OCI-LY7 (cell line): ENCODE measurements at regions not wholly inside any gene's neighbourhood (a gene's known extent, or its start where the extent isn't known, plus 50 kb on each side); places are given as distances from the start of the nearest gene placed in this dataset.

ENCODE experiments used
- EZH2phosphoT487 ChIP-seq: fragments of 200-600 bp; sonication (generic); IDR thresholded peaks from 2 replicates; pipeline ENCODE4 v1.6.1; 2018; ENCODE audit warnings: low read depth, borderline replicate concordance, mild to moderate bottlenecking, mixed run types, antibody characterized with exemption, low read length, moderate library complexity, mixed read lengths
- TF ChIP-seq, protein P1 (sequence below): fragments of 200-600 bp; sonication (generic); conservative IDR thresholded peaks from 2 replicates; pipeline ENCODE4 v1.5.1; 2014; ENCODE audit warnings: mild to moderate bottlenecking, antibody characterized with exemption, low read length, moderate library complexity, mixed read lengths

- TF ChIP-seq, protein P1, sequence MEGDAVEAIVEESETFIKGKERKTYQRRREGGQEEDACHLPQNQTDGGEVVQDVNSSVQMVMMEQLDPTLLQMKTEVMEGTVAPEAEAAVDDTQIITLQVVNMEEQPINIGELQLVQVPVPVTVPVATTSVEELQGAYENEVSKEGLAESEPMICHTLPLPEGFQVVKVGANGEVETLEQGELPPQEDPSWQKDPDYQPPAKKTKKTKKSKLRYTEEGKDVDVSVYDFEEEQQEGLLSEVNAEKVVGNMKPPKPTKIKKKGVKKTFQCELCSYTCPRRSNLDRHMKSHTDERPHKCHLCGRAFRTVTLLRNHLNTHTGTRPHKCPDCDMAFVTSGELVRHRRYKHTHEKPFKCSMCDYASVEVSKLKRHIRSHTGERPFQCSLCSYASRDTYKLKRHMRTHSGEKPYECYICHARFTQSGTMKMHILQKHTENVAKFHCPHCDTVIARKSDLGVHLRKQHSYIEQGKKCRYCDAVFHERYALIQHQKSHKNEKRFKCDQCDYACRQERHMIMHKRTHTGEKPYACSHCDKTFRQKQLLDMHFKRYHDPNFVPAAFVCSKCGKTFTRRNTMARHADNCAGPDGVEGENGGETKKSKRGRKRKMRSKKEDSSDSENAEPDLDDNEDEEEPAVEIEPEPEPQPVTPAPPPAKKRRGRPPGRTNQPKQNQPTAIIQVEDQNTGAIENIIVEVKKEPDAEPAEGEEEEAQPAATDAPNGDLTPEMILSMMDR = no peak
- TF ChIP-seq EZH2phosphoT487 = no peak
These were observed 74.8 kb upstream of the NECTIN1 start for GRCh38 chr11:119803726-119804294.
